HEK293 (cell line): ENCODE measurements at regions not wholly inside any gene's neighbourhood (a gene's known extent, or its start where the extent isn't known, plus 50 kb on each side); places are given as distances from the start of the nearest gene placed in this dataset.

Experiments used
- CTCF ChIP-seq: fragments of 450-650 bp; formaldehyde crosslinking; IDR thresholded peaks from 2 replicates; pipeline ENCODE4 v1.5.1; 2016; ENCODE audit warnings: missing biosample characterization, missing genetic modification characterization
- TCF7L2 ChIP-seq: IDR thresholded peaks from 2 replicates; pipeline ENCODE4 v1.6.1; 2011; ENCODE audit warnings: low read depth, mild to moderate bottlenecking, inconsistent platforms, low read length, moderate library complexity, borderline replicate concordance
- ZBTB17 ChIP-seq: fragments of 450-650 bp; formaldehyde crosslinking; IDR thresholded peaks from 2 replicates; pipeline ENCODE4 v1.5.1; 2016; ENCODE audit warnings: missing biosample characterization, missing genetic modification characterization
- ZBTB49 ChIP-seq: fragments of 450-650 bp; formaldehyde crosslinking; IDR thresholded peaks from 2 replicates; pipeline ENCODE4 v1.5.1; 2016; ENCODE audit warnings: missing biosample characterization, missing genetic modification characterization, low read depth
- ZBTB8A ChIP-seq: fragments of 450-650 bp; formaldehyde crosslinking; IDR thresholded peaks from 2 replicates; pipeline ENCODE4 v1.5.1; 2016; ENCODE audit warnings: missing biosample characterization, missing genetic modification characterization
- ZNF10 ChIP-seq: fragments of 450-650 bp; formaldehyde crosslinking; IDR thresholded peaks from 2 replicates; pipeline ENCODE4 v1.5.1; 2017; ENCODE audit warnings: missing biosample characterization, missing genetic modification characterization
- ZNF416 ChIP-seq: fragments of 450-650 bp; formaldehyde crosslinking; IDR thresholded peaks from 2 replicates; pipeline ENCODE4 v1.5.1; 2016; ENCODE audit warnings: missing biosample characterization, missing genetic modification characterization
- ZNF513 ChIP-seq: fragments of 450-650 bp; IDR thresholded peaks from 2 replicates; pipeline ENCODE4 v1.5.1; 2018; ENCODE audit warnings: missing biosample characterization, missing genetic modification characterization
- ZNF549 ChIP-seq: fragments of 450-650 bp; IDR thresholded peaks from 2 replicates; pipeline ENCODE4 v1.5.1; 2018; ENCODE audit warnings: missing biosample characterization, missing genetic modification characterization, mild to moderate bottlenecking, inconsistent platforms, moderate library complexity
- ZNF664 ChIP-seq: fragments of 450-650 bp; formaldehyde crosslinking; IDR thresholded peaks from 2 replicates; pipeline ENCODE4 v1.5.1; 2016; ENCODE audit warnings: missing biosample characterization, missing genetic modification characterization
- ZNF837 ChIP-seq: fragments of 450-650 bp; formaldehyde crosslinking; IDR thresholded peaks from 2 replicates; pipeline ENCODE4 v1.5.1; 2016; ENCODE audit warnings: missing biosample characterization, missing genetic modification characterization
- ZSCAN30 ChIP-seq: fragments of 450-650 bp; IDR thresholded peaks from 2 replicates; pipeline ENCODE4 v1.5.1; 2018; ENCODE audit warnings: missing biosample characterization, mild to moderate bottlenecking, missing genetic modification characterization, moderate library complexity
- TF ChIP-seq, protein P1 (sequence below): fragments of 450-650 bp; formaldehyde crosslinking; IDR thresholded peaks from 2 replicates; pipeline ENCODE4 v1.5.1; 2016; ENCODE audit warnings: missing biosample characterization, missing genetic modification characterization
- TF ChIP-seq, protein P2 (sequence below): fragments of 450-650 bp; formaldehyde crosslinking; IDR thresholded peaks from 2 replicates; pipeline ENCODE4 v1.5.1; 2016; ENCODE audit warnings: missing biosample characterization, missing genetic modification characterization

DNA sequence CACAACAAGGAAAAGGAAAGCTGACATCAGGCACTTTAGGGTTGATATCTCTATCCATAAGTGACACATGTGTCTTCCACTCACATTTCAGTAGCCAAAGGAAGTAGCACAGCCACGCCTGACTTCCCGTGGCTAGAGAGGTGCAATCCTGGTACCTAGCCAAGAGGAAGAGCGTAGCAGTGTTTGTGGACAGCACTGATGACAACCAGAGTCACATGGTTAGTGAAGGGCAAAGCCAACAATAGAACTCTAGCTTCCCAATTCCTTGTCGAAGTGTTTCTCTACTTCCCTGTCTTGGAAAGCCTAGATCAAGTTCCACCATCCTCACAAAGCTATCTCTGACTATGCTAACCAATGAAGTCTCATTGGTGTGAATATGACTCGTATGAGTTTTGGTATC lies 189.2 kb downstream of the RSL24D1 start:
- TF ChIP-seq CTCF (tag by site-specific recombination): no peak
- no peak for TF ChIP-seq ZSCAN30
- no peak for TF ChIP-seq ZNF10 (tag by site-specific recombination)
- TF ChIP-seq ZBTB8A: no peak
- TF ChIP-seq ZNF549 (tag by site-specific recombination): no peak
- TF ChIP-seq, protein P1, sequence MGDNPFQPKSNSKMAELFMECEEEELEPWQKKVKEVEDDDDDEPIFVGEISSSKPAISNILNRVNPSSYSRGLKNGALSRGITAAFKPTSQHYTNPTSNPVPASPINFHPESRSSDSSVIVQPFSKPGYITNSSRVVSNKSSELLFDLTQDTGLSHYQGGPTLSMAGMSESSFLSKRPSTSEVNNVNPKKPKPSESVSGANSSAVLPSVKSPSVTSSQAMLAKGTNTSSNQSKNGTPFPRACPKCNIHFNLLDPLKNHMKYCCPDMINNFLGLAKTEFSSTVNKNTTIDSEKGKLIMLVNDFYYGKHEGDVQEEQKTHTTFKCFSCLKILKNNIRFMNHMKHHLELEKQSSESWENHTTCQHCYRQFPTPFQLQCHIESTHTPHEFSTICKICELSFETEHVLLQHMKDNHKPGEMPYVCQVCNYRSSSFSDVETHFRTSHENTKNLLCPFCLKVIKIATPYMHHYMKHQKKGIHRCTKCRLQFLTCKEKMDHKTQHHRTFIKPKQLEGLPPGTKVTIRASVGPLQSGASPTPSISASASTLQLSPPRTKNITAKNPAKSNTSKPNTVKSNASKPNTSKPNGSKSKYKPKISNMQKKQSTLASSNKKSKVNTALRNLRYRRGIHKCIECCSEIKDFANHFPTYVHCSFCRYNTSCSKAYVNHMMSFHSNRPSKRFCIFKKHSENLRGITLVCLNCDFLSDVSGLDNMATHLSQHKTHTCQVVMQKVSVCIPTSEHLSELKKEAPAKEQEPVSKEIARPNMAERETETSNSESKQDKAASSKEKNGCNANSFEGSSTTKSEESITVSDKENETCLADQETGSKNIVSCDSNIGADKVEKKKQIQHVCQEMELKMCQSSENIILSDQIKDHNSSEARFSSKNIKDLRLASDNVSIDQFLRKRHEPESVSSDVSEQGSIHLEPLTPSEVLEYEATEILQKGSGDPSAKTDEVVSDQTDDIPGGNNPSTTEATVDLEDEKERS: no peak
- no peak for TF ChIP-seq ZNF513
- no peak for TF ChIP-seq TCF7L2
- no peak for TF ChIP-seq ZNF416 (tag by site-specific recombination)
- no peak for TF ChIP-seq ZBTB17 (tag by site-specific recombination)
- no peak for TF ChIP-seq ZBTB49
- no peak for TF ChIP-seq ZNF664 (tag by site-specific recombination)
- TF ChIP-seq ZNF837 (tag by site-specific recombination): no peak
- TF ChIP-seq, protein P2, sequence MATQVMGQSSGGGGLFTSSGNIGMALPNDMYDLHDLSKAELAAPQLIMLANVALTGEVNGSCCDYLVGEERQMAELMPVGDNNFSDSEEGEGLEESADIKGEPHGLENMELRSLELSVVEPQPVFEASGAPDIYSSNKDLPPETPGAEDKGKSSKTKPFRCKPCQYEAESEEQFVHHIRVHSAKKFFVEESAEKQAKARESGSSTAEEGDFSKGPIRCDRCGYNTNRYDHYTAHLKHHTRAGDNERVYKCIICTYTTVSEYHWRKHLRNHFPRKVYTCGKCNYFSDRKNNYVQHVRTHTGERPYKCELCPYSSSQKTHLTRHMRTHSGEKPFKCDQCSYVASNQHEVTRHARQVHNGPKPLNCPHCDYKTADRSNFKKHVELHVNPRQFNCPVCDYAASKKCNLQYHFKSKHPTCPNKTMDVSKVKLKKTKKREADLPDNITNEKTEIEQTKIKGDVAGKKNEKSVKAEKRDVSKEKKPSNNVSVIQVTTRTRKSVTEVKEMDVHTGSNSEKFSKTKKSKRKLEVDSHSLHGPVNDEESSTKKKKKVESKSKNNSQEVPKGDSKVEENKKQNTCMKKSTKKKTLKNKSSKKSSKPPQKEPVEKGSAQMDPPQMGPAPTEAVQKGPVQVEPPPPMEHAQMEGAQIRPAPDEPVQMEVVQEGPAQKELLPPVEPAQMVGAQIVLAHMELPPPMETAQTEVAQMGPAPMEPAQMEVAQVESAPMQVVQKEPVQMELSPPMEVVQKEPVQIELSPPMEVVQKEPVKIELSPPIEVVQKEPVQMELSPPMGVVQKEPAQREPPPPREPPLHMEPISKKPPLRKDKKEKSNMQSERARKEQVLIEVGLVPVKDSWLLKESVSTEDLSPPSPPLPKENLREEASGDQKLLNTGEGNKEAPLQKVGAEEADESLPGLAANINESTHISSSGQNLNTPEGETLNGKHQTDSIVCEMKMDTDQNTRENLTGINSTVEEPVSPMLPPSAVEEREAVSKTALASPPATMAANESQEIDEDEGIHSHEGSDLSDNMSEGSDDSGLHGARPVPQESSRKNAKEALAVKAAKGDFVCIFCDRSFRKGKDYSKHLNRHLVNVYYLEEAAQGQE (tag by site-specific recombination): no peak
